Mucosa of descending colon (tissue), 3 donors: ENCODE measurements at regions not wholly inside any gene's neighbourhood (a gene's known extent, or its start where the extent isn't known, plus 50 kb on each side); places are given as distances from the start of the nearest gene placed in this dataset.

ENCODE experiments used
- ATAC-seq: fragments of 200-7000 bp; cut with Tn5 transposase; one replicate; pipeline ENCODE4 v1.9.1; 2020; ENCODE audit warnings: mild to moderate bottlenecking, moderate library complexity
- DNase-seq, 3 donors: peaks; one replicate each; pipeline ENCODE4 v3.0.0-alpha.2; 2020
- H3K36me3 ChIP-seq: fragments of 200-600 bp; one replicate; pipeline ENCODE4 v1.8.0; 2021; ENCODE audit warnings: low read depth, mild to moderate bottlenecking
- H3K4me1 ChIP-seq: fragments of 200-600 bp; one replicate; pipeline ENCODE4 v1.8.0; 2021; ENCODE audit warnings: low read depth, mild to moderate bottlenecking
- H3K4me3 ChIP-seq: fragments of 200-600 bp; one replicate; pipeline ENCODE4 v1.8.0; 2021; ENCODE audit warnings: mild to moderate bottlenecking
- H3K9me3 ChIP-seq: fragments of 200-600 bp; one replicate; pipeline ENCODE4 v1.8.0; 2021; ENCODE audit warnings: mild to moderate bottlenecking
- intact Hi-C, 2 donors: fragments of 100-400 bp; cut with DNase I in 1 of 2; cut with micrococcal nuclease in 1 of 2; formaldehyde crosslinking; loops; one replicate each; pipeline versions ENCODE4 v1.11.0 to v1.11.1; 2022; cut with DNase I, micrococcal nuclease
- TF ChIP-seq, protein P1 (sequence below): fragments of 200-600 bp; IDR thresholded peaks from one replicate; pipeline ENCODE4 v1.8.0; 2022; ENCODE audit warnings: antibody characterized with exemption, mild to moderate bottlenecking
- donor health status: DM: no; HTN: no; CAD: no; lungs with moderate emphysema.
- donor health status: DM: no; HTN: no; CAD: no.
- donor health status: DM: no; HTN: yes; CAD: no.

DNA sequence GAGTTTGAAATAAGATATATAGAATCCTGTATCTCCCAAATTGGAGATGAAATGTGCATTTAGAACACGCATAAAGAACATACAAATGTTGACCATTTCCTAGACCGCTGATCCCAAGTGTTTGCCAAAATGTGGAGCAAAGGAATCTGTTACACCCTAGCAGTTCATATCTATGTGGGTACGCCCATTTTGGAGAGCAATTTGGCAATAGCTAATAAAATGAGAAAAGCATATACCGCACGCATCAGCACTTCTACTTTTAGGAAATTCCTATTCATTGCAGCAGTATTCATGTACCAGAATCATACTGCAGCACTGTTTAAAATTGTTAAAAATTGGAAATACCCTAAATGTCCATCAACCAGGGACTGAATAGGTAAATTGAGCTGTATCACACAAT lies 937.8 kb downstream of the BCL11B start:
- Histone ChIP-seq H3K4me3 (no peak overlapping the region), H3K4me1 (no peaks in the 10 kb centered on the region), H3K9me3 (no peaks in the 10 kb centered on the region), H3K36me3 (no peaks in the 10 kb centered on the region)
- DNase-seq = no peak
- no peak for ATAC-seq
- intact Hi-C loops = no loop called here
- TF ChIP-seq, protein P1, sequence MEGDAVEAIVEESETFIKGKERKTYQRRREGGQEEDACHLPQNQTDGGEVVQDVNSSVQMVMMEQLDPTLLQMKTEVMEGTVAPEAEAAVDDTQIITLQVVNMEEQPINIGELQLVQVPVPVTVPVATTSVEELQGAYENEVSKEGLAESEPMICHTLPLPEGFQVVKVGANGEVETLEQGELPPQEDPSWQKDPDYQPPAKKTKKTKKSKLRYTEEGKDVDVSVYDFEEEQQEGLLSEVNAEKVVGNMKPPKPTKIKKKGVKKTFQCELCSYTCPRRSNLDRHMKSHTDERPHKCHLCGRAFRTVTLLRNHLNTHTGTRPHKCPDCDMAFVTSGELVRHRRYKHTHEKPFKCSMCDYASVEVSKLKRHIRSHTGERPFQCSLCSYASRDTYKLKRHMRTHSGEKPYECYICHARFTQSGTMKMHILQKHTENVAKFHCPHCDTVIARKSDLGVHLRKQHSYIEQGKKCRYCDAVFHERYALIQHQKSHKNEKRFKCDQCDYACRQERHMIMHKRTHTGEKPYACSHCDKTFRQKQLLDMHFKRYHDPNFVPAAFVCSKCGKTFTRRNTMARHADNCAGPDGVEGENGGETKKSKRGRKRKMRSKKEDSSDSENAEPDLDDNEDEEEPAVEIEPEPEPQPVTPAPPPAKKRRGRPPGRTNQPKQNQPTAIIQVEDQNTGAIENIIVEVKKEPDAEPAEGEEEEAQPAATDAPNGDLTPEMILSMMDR = no peak

DNA sequence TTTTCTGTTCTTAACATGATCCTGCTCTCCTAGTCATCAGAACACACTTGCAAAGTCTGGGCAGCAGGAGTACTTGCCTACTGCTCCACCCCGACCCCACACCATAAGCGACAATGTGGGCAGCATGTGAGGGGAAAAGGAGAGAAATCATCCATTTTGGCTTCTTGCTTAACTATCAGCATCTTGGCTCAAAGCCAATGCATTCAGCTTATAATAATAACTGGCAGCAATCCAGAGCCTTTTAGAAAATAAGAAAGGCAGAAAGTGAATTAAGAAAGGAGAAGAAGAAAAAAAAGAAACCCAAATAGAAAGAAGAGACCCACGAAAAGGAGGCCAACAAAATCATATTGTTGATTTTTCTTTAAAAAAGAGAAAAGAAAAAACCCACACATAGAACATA lies 930.8 kb downstream of the BCL11B start:
- intact Hi-C loops = no loop called here
- Histone ChIP-seq H3K4me1 (no peaks in the 10 kb centered on the region), H3K4me3 (no peak overlapping the region), H3K9me3 (no peaks in the 10 kb centered on the region), H3K36me3 (no peaks in the 10 kb centered on the region)
- ATAC-seq (no peak), DNase-seq (no peak)
- TF ChIP-seq, protein P1 = no peak

- no peak for ATAC-seq
Observed at GRCh38 chr14:98345161-98345560, 926.8 kb downstream of the BCL11B start.

DNA sequence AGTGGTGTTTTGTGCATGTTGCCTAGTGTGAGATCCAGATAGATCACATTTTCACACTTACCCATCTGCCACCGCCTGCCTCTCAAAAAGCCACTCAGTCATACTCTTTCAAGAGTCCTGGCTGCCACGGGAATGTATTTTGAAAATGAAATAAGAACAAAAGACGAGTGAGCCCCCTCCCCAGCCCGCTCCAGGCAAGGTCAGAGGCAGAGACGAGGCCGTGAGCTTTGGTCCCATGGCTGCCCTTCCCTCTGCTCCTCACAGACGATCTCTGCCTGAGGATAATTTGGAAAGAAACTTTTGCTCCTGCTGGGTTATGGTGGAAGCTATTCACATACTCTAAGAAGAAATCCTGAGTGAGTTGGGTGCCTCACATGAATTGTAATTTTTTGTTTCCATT lies 924.3 kb downstream of the BCL11B start:
- Histone ChIP-seq H3K4me1 (no peaks in the 10 kb centered on the region), H3K36me3 (no peaks in the 10 kb centered on the region), H3K4me3 (no peak overlapping the region), H3K9me3 (no peaks in the 10 kb centered on the region)
- ATAC-seq (no peak), DNase-seq (no peak)
- TF ChIP-seq, protein P1 = no peak
- intact Hi-C loops = no loop called here

More at GRCh38 chr14:98345161-98345560, 926.8 kb downstream of the BCL11B start:
- H3K36me3 ChIP-seq = no peaks in the 10 kb centered on the region
- H3K4me3 ChIP-seq = no peak overlapping the region
- TF ChIP-seq, protein P1 = no peak
- no peak for DNase-seq
- intact Hi-C loops = no loop called here
- no peaks in the 10 kb centered on the region for H3K9me3 ChIP-seq
- no peaks in the 10 kb centered on the region for H3K4me1 ChIP-seq

DNA sequence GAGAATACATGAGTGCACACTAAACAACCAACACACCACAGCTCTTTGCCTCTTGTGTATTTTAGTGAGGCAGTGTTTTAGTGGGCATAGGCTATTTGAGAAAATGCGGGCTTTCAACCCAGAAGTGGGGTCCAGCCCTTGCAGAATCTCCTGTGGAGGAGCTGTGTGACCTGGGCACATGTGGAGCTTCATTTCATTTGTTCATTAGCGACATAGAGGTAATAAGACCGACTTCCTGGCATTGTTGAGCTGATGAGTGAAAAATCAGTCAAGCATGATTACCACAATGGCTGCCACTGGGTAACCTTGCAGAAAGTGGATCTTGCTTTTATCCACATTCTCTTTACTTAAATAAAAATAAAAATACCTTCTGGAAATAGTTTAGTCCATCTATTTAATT lies 923.5 kb downstream of the BCL11B start:
- Histone ChIP-seq H3K4me1 (no peaks in the 10 kb centered on the region), H3K9me3 (no peaks in the 10 kb centered on the region), H3K36me3 (no peaks in the 10 kb centered on the region), H3K4me3 (no peak overlapping the region)
- intact Hi-C loops = no loop called here
- DNase-seq = no peak
- ATAC-seq = no peak
- TF ChIP-seq, protein P1 = no peak

- no peak for ATAC-seq
- no peaks in the 10 kb centered on the region for H3K36me3 ChIP-seq
- TF ChIP-seq, protein P1 = no peak
- H3K4me3 ChIP-seq = no peak overlapping the region
- no peaks in the 10 kb centered on the region for H3K9me3 ChIP-seq
- intact Hi-C loops = no loop called here
- no peaks in the 10 kb centered on the region for H3K4me1 ChIP-seq
- no peak for DNase-seq
Observed at GRCh38 chr14:98350213-98350612, 921.8 kb downstream of the BCL11B start.
